ENCODE measurements at regions not wholly inside any gene's neighbourhood (a gene's known extent, or its start where the extent isn't known, plus 50 kb on each side); places are given as distances from the start of the nearest gene placed in this dataset.

DNA sequence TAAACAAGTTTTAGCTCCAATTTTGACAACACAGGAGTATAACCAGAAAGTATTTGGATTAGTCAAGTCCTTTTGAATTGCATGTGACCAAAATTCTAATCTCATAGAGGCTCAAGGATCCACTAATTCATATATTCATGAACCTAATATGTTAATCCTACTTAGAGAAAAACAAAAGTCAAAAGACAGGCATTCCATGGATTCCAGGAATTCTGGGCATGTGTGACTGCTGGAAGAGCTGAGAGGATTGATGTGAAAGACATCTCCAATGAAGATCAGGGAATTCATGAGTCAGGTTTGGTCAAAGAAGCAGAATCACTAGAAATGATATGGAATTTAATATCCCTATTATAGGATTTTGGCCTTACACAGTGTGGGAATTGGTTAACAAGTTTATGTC is 1494.6 kb upstream of the DDX18 start:
- H3K27ac ChIP-seq (ENCODE audit: low read depth, low read length), result no peak overlapping the region
- H2BK20ac ChIP-seq (ENCODE audit: low read length), result peak overlapping the region; percentile 17; the same call in 1 of the 2 replicates
- H3K4me2 ChIP-seq (ENCODE audit: insufficient read depth in 1 of 2, low read depth in 2 of 2, low read length in 2 of 2), result peak overlapping the region in 1 of 2 experiments; percentile 28; a peak in 1 of 4 replicates
- H3K23ac ChIP-seq (ENCODE audit: insufficient read length), result no peak overlapping the region
- H3K56ac ChIP-seq (replicated peaks; ENCODE audit: insufficient read length, low read depth, low read length), result no peak overlapping the region
- no peak overlapping the region for H3K9ac ChIP-seq (replicated peaks in 1 of 4; ENCODE audit: extremely low read depth in 1 of 4, low read depth in 3 of 4, low read length in 3 of 4)
- H3K18ac ChIP-seq (ENCODE audit: extremely low read depth, low read length), result no peak overlapping the region
- H3K4ac ChIP-seq (replicated peaks; ENCODE audit: insufficient read length, low read depth, low read length), result no peak overlapping the region
- no peaks in the 10 kb centered on the region for H3K23me2 ChIP-seq (ENCODE audit: low read depth, low read length)
- FAIRE-seq (no peak), DNase-seq (ENCODE audit: low read depth in 1 of 2, low spot score in 2 of 2) (no peak)
- H3K79me2 ChIP-seq (ENCODE audit: control insufficient read depth in 1 of 2, insufficient read depth in 2 of 2, low read length in 2 of 2), result no peaks in the 10 kb centered on the region
- H4K91ac ChIP-seq (replicated peaks; ENCODE audit: insufficient read length, low read length), result no peak overlapping the region
- no peak overlapping the region for H2BK120ac ChIP-seq (replicated peaks; ENCODE audit: low read depth, low read length)
- TF ChIP-seq BACH1 (IDR thresholded peaks at IDR 0.05; ENCODE audit: low read length) (0 out of 2 replicates have a peak, but pooled peaks have one; percentile 15), CREB1 (IDR thresholded peaks at IDR 0.05) (no peak), HDAC2 (IDR thresholded peaks at IDR 0.05; ENCODE audit: borderline replicate concordance in 1 of 2, low read depth in 2 of 2, low read length in 2 of 2) (peak in 1 of 2 experiments; percentile 54; a peak in 1 of 4 replicates), TCF12 (IDR thresholded peaks at IDR 0.05; ENCODE audit: low read depth, low read length) (no peak), TEAD4 (IDR thresholded peaks at IDR 0.05; ENCODE audit: low read depth, low read length) (peak; percentile 99)
- TF ChIP-seq, protein P1, sequence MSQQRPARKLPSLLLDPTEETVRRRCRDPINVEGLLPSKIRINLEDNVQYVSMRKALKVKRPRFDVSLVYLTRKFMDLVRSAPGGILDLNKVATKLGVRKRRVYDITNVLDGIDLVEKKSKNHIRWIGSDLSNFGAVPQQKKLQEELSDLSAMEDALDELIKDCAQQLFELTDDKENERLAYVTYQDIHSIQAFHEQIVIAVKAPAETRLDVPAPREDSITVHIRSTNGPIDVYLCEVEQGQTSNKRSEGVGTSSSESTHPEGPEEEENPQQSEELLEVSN (IDR thresholded peaks at IDR 0.05), result no peak
- H3K4me1 ChIP-seq (replicated peaks in 1 of 4; ENCODE audit: control insufficient read depth in 3 of 4, insufficient read depth in 4 of 4, low read length in 3 of 4), result peaks cover 0 to 10% (median 6%) of the 10 kb centered on the region in 4 experiments; a peak in 4 of 7 replicates
- H2BK15ac ChIP-seq (ENCODE audit: low read length), result no peak overlapping the region
- ChIA-PET POLR2A (ENCODE audit: partially characterized antibody) (no interaction called here), CTCF (ENCODE audit: partially characterized antibody) (no interaction called here)
- no peak overlapping the region for H2AFZ ChIP-seq (ENCODE audit: low read length)
- no peak overlapping the region for H3K14ac ChIP-seq (ENCODE audit: insufficient read length)
- H2AK5ac ChIP-seq (ENCODE audit: low read depth, low read length), result peak overlapping the region; percentile 17; the same call in 1 of the 2 replicates
- H3K27me3 ChIP-seq (replicated peaks in 1 of 4; ENCODE audit: control insufficient read depth in 3 of 4, extremely low read depth in 1 of 4, insufficient read depth in 3 of 4, low read length in 3 of 4), result no peaks in the 10 kb centered on the region
- H4K20me1 ChIP-seq (replicated peaks in 1 of 2; ENCODE audit: control insufficient read depth in 1 of 2, insufficient read depth in 2 of 2, low read length in 2 of 2), result no peaks in the 10 kb centered on the region
- no peaks in the 10 kb centered on the region for H3K36me3 ChIP-seq (ENCODE audit: control insufficient read depth in 2 of 4, insufficient read depth in 4 of 4, low read length in 3 of 4)
- H4K5ac ChIP-seq (ENCODE audit: insufficient read length, low read depth, low read length), result no peak overlapping the region
- 0 out of 2 replicates have a peak overlapping the region, but pooled peaks have one; percentile 37 for H2BK5ac ChIP-seq (ENCODE audit: low read depth, low read length)
- H3K4me3 ChIP-seq (ENCODE audit: extremely low read depth in 1 of 4, insufficient read depth in 2 of 4, low read depth in 3 of 4, low read length in 4 of 4), result no peak overlapping the region
- peak overlapping the region; percentile 62; the same call in 1 of the 2 replicates for H2BK12ac ChIP-seq (ENCODE audit: low read depth, low read length)
- H3K79me1 ChIP-seq (ENCODE audit: low read depth, low read length), result no peaks in the 10 kb centered on the region
- no peak overlapping the region for H4K8ac ChIP-seq (ENCODE audit: extremely low read depth, insufficient read depth, low read length)
- no peaks in the 10 kb centered on the region; a peak in 1 of 4 replicates for H3K9me3 ChIP-seq (ENCODE audit: insufficient read depth in 2 of 2, low read depth in 1 of 2, low read length in 1 of 2)

Data from H1 (cell line).